GM12873 (cell line): ENCODE measurements at regions not wholly inside any gene's neighbourhood (a gene's known extent, or its start where the extent isn't known, plus 50 kb on each side); places are given as distances from the start of the nearest gene placed in this dataset.

Experiments used
- CTCF ChIP-seq: IDR thresholded peaks from 2 replicates; pipeline ENCODE4 v1.5.1; 2012; ENCODE audit warnings: low read depth, mild to moderate bottlenecking, moderate library complexity, low read length, control low read depth; ENCODE audit not compliant: insufficient read depth; ENCODE audit errors: missing control alignments

- no peak for TF ChIP-seq CTCF
Observed at GRCh38 chrX:79300856-79301255, 66.3 kb downstream of the ITM2A start.

GRCh38 chrX:79290596-79290995 is 76.5 kb downstream of the ITM2A start:
- TF ChIP-seq CTCF, result no peak

- TF ChIP-seq CTCF, result no peak
Observed at GRCh38 chrX:79288733-79289132, 78.4 kb downstream of the ITM2A start.

GRCh38 chrX:79287724-79288123 is 79.4 kb downstream of the ITM2A start:
- TF ChIP-seq CTCF, result no peak

GRCh38 chrX:79281775-79282174 is 85.4 kb downstream of the ITM2A start:
- TF ChIP-seq CTCF, result no peak

- peak; percentile 79 for TF ChIP-seq CTCF
Observed at GRCh38 chrX:79270401-79270800, 96.7 kb downstream of the ITM2A start.

GRCh38 chrX:79268788-79269187 is 98.3 kb downstream of the ITM2A start:
- TF ChIP-seq CTCF, result no peak

- no peak for TF ChIP-seq CTCF
Observed at GRCh38 chrX:79266702-79267101, 100.4 kb downstream of the ITM2A start.
